Nucleus accumbens (tissue), 56 donors: ENCODE measurements at regions not wholly inside any gene's neighbourhood (a gene's known extent, or its start where the extent isn't known, plus 50 kb on each side); places are given as distances from the start of the nearest gene placed in this dataset.
"Not testable (repeated sequence)": the region's sequence is repeated elsewhere in the genome, so short reads cannot be mapped to it uniquely, and the experiment has no call there.

Experiments used
- DNase-seq, 56 donors: peaks; one replicate each; lab custom pipeline; 2025; lab: John Stamatoyannopoulos, UW

DNA sequence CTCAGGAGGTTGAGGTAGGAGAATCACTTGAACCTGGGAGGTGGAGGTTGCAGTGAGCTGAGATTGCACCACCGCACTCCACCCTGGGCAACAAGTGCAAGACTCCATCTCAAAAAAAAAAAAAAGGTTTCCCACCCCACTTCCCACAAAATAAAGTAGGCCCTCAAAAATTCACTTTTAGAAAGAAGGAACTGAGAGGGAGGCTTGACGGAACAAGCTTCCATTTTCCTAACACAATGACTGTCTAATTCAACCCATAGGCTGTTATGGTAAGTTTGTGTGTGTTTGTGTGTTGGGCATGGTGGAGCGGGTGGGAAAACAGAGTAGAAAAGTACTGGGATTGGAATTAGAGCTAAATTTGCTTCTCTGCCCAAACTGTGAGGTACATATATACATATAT is 98.4 kb upstream of the MAN1A1 start:
- DNase-seq = no peak

DNA sequence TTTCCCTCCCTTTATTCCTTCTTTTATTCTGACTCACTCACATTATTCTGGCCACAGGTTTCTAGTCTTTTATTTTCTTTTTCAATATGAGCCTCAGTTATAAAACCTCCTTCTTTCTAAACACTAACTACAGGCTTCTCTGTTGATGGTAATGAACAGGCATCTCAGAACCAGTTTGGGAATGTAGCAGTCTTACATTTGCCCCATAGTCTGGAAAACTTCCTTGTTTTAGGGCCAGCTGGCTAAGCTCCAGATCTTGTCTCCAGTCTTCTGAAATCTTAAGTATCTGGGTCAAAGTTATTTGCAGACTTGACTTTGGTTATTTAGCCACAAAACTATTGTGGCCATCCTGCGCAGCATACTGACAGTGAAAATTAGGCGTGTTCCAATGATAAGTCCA is 97.0 kb upstream of the MAN1A1 start:
- DNase-seq = peak in 3 of 56 donors; percentile 5 to 7 (median 5)

DNA sequence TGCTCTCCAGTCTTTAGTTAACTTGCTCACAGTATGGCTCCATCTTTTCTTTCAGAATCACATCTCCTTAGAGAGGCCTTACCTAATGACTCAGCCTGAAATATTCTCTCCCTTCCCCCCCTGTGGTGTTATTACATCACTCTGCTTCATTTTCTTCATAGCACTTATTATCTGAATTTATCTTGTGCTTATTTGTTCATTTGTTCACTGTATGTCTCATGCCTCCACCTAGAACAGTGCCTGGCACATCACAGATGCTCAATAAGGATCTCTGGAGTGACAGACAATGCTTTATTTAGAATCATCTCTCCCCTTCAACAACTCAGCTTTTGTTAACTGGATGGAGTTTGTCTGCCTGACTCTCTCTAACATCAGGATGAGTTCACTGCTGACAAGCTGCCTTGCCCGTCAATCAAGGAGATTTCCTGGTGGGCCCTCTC is 96.6 kb upstream of the MAN1A1 start:
- DNase-seq = peak in 4 of 56 donors; percentile 4 to 17 (median 14)

DNA sequence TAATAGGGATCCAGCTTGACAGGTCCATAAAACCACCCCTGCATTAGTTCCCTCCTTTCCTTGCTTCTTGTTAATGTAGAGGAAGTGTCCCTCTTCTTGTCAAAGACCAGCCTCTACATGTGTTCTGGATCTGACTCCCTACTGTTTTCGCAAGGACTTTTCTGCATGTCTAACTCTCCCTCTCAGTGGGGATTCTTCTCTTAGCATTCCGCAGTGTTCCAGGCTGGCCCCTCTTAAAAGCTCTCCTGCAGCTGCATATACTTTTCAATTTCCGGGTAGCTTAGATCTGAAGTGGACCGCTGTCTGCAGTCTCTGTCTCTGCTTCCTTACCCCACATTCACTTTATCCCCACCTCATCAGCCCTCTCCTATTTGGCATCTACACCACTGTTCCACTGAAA is 96.1 kb upstream of the MAN1A1 start:
- no peak for DNase-seq

DNA sequence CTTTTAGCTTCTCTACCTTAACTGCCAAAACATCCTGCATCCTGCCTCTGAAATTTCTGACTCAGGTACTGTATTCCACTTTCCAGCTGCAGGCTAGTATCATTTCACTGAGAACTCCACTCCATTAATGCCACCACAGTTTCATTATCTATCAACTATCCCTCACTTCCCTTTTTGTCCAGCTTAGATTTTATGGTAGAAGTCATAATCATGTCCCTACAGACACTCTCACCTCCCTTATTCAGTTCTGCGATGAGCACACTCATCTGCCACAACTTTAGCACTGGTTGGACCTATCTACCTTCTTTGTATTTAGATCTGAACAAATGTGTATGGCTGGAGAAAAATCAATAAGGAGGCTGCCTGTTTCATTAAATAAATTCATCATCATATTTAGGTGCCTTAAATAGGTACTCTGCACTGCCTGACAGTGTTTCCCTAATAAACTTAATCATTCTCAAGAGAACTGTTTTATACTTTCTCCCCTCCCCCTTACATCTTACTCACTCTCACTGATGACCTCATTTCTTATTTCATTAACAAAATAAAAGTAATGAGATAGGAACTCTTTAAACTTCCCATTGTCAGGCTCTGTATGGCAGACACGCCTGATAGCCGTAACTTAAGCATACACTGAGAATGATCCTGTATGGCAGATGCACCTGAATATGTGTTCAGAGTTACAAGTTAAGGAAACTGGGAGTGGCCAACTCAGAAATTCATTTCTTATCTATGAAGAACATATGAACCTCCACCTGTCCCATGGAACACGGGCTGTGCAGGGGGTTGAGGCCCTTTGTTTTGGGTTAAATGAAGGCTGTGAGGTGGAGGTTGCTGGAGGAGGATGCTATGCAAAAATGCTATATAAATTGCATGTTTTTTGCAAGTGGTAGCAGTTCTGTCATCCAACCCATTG is 95.3 kb upstream of the MAN1A1 start:
- no peak for DNase-seq

DNA sequence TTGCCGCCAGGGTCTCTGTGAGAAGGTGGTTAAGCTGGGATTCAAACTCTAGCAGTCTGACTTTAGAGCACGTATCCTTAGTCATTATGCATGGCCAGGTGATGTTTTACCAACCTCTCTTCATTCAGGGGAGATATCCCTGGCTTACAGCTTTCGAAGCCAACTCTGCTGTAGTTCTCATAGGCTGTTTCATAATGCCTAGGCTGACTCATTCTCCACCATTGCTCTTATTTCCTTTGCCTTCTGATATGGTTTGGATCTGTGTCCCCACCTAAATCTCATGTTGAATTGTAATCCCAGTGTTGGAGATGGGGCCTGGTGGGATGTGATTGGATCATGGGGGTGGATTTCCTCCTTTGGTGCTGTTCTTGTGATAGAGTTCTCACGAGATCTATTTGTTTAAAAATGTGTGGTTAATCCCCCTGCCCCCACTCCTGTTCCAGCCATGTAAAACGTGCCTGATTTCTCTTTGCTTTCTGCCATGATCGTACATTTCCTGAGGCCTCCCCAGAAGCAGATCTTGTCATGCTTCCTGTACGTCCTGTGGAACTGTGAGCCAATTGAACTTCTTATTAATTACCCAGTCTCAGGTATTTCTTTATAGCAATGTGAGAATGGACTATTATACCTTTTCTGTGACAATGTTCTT is 94.6 kb upstream of the MAN1A1 start:
- no peak for DNase-seq

DNA sequence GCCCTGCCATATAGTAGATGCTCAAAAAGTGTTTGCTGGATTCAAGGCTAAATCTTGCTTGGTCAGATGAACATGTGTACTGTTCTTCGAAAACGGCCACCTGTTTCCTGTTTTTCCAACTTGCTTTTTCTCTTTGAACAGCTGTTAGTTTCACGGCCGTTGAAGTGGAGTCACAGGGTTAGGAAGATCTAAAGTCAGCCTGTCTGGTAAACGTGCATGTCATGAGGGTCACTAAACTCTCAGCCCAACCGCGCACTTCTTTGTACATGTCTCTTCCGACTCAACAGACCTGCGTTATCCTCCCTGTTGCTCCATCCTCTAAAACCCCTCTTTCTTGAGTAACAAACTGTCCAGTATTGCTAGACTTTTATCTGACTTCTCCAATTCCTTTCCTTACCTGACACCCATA is 93.2 kb upstream of the MAN1A1 start:
- no peak for DNase-seq

DNA sequence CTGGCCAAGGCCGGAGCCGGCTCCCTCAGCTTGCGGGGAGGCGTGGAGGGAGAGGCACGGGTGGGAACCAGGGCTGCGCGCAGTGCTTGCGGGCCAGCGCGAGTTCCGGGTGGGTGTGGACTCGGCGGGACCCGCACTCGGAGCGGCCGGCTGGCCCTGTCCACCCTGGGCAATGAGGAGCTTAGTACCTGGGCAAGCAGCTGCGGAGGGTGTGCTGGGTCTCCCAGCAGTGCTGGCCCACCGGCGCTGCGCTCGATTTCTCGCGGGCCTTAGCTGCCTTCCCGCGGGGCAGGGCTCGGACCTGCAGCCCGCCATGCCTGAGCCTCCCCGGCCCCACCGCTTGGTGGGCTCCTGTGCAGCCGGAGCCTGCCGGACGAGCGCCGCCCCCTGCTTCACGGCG is 91.4 kb upstream of the MAN1A1 start:
- no peak for DNase-seq

DNA sequence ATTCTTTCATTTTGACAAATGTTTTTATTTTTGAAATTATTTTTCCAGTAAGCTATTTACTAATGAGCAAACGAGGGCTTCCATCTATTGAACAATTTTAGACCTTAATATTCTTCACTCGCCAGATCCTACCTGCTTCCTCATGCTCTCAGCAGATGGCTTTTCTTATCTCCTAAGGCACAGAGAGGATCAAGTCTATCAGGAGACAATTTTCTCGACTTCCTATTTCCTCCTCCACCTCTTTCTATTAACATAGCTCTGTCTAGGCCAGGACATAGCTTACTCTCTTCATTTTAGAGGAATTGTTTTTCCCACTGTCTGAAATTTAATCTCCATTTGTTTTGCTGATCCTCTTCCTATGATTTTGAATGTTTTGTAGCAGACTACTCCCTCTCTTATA is 87.0 kb upstream of the MAN1A1 start:
- DNase-seq = no peak

DNA sequence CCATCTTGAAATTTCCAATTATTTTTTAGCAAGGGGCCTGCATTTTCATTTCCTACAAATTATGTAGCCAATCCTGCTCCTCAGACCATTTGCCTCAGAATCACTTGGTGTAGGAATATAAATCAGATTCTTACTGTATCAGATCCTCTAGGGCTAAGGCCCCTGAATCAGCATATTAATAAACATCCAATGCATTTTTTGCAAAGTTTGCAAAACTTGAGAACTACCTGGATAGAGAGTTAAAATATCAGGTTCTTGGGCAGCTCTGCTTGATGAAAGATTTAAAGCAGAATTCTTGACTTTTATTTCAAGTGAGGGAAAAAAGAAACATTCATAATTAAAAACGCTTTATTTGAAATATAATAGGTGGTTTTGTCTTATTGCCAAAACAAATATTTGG is 82.2 kb upstream of the MAN1A1 start:
- no peak for DNase-seq

DNA sequence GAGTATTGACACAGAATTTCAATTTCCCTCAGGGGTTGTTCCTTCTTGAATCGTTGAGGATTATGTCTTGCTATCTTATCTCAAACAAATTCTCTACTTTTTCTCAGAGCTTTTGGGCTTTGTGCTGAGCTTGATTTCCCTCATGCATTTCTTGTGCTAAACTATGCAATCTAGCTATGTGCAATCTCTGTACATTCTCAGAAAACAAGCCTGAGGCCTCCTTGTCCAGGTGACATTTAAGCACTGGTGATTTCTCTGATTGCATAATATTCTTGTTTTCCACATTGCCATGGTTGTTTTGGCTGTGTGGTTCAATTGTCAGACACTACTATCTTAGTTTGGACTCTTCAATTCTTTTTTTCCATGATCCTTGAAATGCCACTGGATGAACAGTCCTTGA is 81.2 kb upstream of the MAN1A1 start:
- DNase-seq = no peak

DNA sequence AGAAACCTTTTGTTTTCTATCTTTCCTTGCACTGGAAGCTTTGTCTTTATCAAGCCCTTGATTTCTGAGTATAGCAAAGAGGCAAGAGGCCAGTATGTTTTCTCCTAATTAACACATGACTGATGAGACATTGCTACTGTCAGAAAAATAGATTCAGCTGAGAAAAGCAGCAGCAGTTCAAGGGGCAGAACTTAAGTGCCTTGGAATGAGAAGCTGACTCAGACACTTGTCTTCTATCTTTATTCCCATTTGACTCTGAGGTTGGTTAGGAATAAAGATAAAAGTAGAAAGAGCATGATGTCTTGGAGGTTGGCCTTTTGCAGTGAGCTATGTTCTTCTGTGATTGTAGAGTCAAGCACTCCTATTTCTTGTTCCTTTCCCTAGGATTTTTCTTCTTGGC is 79.1 kb upstream of the MAN1A1 start:
- DNase-seq = no peak

DNA sequence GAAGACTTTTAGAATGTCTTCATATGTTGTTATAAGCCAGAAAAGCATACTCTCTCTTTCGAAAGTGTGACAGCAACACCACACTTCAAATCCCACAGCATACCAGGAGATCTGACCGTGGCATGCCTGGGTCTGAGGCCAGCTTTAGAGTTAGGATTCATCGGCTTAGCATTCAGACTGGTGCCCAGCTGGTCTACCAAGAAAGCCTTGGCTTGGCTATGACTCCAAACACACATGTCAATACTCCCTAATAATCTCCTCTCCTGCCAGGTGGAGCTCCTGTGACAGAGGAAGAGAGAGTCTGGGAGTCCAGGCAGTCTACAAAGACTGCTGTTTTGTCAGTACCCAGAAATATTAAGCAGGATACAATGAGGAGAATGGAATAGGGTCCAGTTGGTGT is 77.1 kb upstream of the MAN1A1 start:
- DNase-seq = no peak

DNA sequence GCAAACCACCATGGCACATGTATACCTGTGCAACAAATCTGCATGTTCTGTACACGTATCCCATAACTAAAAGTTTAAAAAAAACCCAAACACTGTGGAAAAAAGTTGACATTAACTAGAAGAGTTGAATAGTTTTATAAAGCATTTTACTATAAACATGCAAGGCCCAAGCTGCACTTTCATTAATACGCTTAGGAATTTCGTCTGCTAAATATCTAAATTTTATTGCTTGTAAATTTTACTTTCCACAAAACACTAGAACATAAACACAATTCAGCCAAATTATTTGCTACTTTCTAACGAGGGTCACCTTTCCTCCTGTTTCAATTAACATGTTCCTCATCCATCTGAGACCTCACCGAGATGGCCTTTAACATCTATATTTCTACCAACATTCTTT is 74.4 kb upstream of the MAN1A1 start:
- DNase-seq = no peak

DNA sequence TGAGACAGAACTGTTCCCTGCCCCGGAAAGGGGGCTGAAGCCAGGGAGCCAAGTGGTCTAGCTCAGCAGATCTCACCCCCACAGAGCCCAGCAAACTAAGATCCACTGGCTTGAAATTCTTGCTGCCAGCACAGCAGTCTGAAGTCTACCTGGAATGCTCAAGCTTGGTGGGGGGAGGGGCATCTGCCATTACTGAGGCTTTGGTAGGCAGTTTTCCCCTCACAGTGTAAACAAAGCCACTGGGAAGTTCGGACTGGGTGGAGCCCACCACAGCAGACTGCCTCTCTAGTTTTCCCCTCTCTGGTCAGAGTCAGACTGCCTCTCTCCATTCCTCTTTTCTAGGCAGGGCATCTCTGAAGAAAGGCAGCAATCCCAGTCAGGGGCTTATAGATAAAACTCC is 68.5 kb upstream of the MAN1A1 start:
- not testable (repeated sequence) for DNase-seq

DNA sequence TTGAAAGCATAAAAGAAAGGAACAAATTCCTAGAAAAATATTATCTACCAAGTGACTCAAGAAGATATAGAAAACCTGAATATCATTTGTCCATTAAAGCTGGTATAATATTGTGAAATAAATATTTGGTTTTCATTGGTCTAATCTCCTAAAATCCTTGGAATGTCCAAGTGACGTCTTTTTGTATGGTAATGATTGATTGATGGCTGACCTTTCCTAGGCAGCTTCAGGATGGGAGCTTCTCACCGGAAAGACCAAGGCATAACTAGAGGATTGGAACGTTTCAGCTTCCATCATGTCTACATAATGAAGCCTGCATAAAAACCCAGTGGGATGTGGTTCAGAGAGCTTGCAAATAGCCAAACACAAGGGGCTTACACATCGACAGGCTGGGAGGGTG is 57.6 kb upstream of the MAN1A1 start:
- no peak for DNase-seq

DNA sequence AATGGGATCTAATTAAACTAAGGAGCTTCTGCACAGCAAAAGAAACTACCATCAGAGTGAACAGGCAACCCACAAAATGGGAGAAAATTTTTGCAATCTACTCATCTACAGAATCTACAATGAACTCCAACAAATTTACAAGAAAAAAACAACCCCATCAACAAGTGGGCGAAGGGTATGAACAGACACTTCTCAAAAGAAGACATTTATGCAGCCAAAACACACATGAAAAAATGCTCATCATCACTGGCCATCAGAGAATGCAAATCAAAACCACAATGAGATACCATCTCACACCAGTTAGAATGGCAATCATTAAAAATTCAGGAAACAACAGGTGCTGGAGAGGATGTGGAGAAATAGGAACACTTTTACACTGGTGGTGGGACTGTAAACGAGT is 55.6 kb upstream of the MAN1A1 start:
- not testable (repeated sequence) for DNase-seq
